HepG2 (cell line): ENCODE measurements at regions not wholly inside any gene's neighbourhood (a gene's known extent, or its start where the extent isn't known, plus 50 kb on each side); places are given as distances from the start of the nearest gene placed in this dataset.

Experiments
- ATAC-seq: fragments of 200-7000 bp; cut with Tn5 transposase; 3 replicates; pipeline ENCODE4 v1.9.1; 2020; ENCODE audit warnings: mild to moderate bottlenecking, moderate library complexity
- BruUV-seq: library from RNA; stranded (reverse); fragments of 400-500 nt; replicated peaks from 2 replicates; lab custom pipeline; 2021; lab: Mats Ljungman, UMichigan
- CTCF ChIA-PET: fragments of 300-600 bp; formaldehyde crosslinking; extraction: SDS; loops from one replicate; lab custom pipeline; 2021; ENCODE audit warnings: low total read pairs, inconsistent platforms, low intra/inter-chr PET ratio; lab: Yijun Ruan, JAX
- POLR2A ChIA-PET: fragments of 350-600 bp; sonication (Branson Sonifier 250); formaldehyde crosslinking; loops from one replicate; lab custom pipeline; 2020; ENCODE audit warnings: antibody characterized with exemption, inconsistent platforms; lab: Yijun Ruan, JAX
- DNase-seq: peaks from one replicate; pipeline ENCODE4 v3.0.0-alpha.2; 2015; ENCODE audit warnings: low spot score
- FAIRE-seq: peaks from 3 replicates; lab custom pipeline; 2011; peaks lifted over from hg19 to GRCh38; lab: Jason Lieb, UNC
- H2AFZ ChIP-seq: one replicate; pipeline ENCODE4 v1.6.1; 2011; ENCODE audit warnings: low read length, inconsistent platforms
- H3K27ac ChIP-seq: fragments of 300-600 bp; 3 replicates; pipeline ENCODE4 v1.8.0; 2011; ENCODE audit warnings: mixed run types, mild to moderate bottlenecking, mixed read lengths, low read length, inconsistent platforms; ENCODE audit not compliant: insufficient read depth; ENCODE audit errors: extremely low read length
- H3K27me3 ChIP-seq, 2 experiments: fragments of 200-600 bp in 1 of 2; 2 replicates in 1 of 2; 3 replicates in 1 of 2; pipeline versions ENCODE4 v1.6.0 to v1.8.0; 2011; ENCODE audit warnings: low read length in 2 of 2, mild to moderate bottlenecking in 2 of 2, moderate library complexity in 2 of 2, inconsistent platforms in 1 of 2; ENCODE audit not compliant: insufficient read depth in 2 of 2, control insufficient read depth in 1 of 2
- H3K36me3 ChIP-seq, 2 experiments: fragments of 200-600 bp in 1 of 2; replicated peaks in 1 of 2; 2 replicates in 1 of 2; 3 replicates in 1 of 2; pipeline versions ENCODE4 v1.5.1 to v1.8.0; 2011; ENCODE audit warnings: low read length in 2 of 2, inconsistent platforms in 1 of 2; ENCODE audit not compliant: insufficient read depth in 2 of 2, control insufficient read depth in 1 of 2
- H3K4me1 ChIP-seq: 2 replicates; pipeline ENCODE4 v1.5.1; 2012; ENCODE audit warnings: low read length, inconsistent platforms; ENCODE audit not compliant: insufficient read depth
- H3K4me2 ChIP-seq: 2 replicates; pipeline ENCODE4 v1.6.0; 2011; ENCODE audit warnings: low read depth, low read length, inconsistent platforms
- H3K4me3 ChIP-seq, 3 experiments: fragments of 200-600 bp in 1 of 3; sonication (generic), shearing (Covaris generic) in 1 of 3; replicated peaks in 1 of 3; 2 replicates each; pipeline ENCODE4 v1.5.1; 2011 to 2016; ENCODE audit warnings: low read length in 3 of 3, inconsistent platforms in 2 of 3, low read depth in 2 of 3, mild to moderate bottlenecking in 2 of 3, control low read depth in 1 of 3, mixed read lengths in 1 of 3; ENCODE audit not compliant: insufficient read depth in 1 of 3
- H3K79me2 ChIP-seq: one replicate; pipeline ENCODE4 v1.6.1; 2011; ENCODE audit warnings: low read length, inconsistent platforms; ENCODE audit not compliant: insufficient read depth
- H3K9ac ChIP-seq: 2 replicates; pipeline ENCODE4 v1.6.0; 2011; ENCODE audit warnings: mild to moderate bottlenecking, low read depth, low read length, inconsistent platforms; ENCODE audit not compliant: insufficient read depth
- H3K9me3 ChIP-seq: 2 replicates; pipeline ENCODE4 v1.5.1; 2012; ENCODE audit warnings: mild to moderate bottlenecking, low read length
- H4K20me1 ChIP-seq: 2 replicates; pipeline ENCODE4 v1.6.0; 2011; ENCODE audit warnings: inconsistent platforms, mild to moderate bottlenecking, low read length, moderate library complexity; ENCODE audit not compliant: insufficient read depth
- ETV5 ChIP-seq: IDR thresholded peaks from 2 replicates; pipeline ENCODE4 v1.6.1; 2018; ENCODE audit warnings: missing biosample characterization, missing genetic modification reagents, inconsistent platforms, borderline replicate concordance
- MAFG ChIP-seq: sonication (generic); formaldehyde crosslinking; IDR thresholded peaks from 2 replicates; pipeline ENCODE4 v1.5.1; 2020; ENCODE audit warnings: mild to moderate bottlenecking, missing genetic modification reagents
- MIER3 ChIP-seq: IDR thresholded peaks from 2 replicates; pipeline ENCODE4 v1.6.1; 2016; ENCODE audit warnings: missing compliant biosample characterization, borderline replicate concordance
- RNF2 ChIP-seq: fragments of 450-650 bp; conservative IDR thresholded peaks from 2 replicates; pipeline ENCODE4 v1.6.1; 2016; ENCODE audit warnings: low read depth
- SMAD3 ChIP-seq: sonication (generic); formaldehyde crosslinking; IDR thresholded peaks from 2 replicates; pipeline ENCODE4 v1.4.0; 2020; ENCODE audit warnings: missing genetic modification reagents
- SP5 ChIP-seq: IDR thresholded peaks from 2 replicates; pipeline ENCODE4 v1.6.1; 2016; ENCODE audit warnings: low read depth, borderline replicate concordance
- XBP1 ChIP-seq: sonication (generic); formaldehyde crosslinking; IDR thresholded peaks from 2 replicates; pipeline ENCODE4 v1.5.0; 2020; ENCODE audit warnings: missing genetic modification reagents
- ZFAT ChIP-seq: sonication (generic); formaldehyde crosslinking; conservative IDR thresholded peaks from 2 replicates; pipeline ENCODE4 v1.8.1; 2023; ENCODE audit warnings: missing genetic modification reagents, inconsistent platforms
- ZKSCAN8 ChIP-seq: IDR thresholded peaks from 2 replicates; pipeline ENCODE4 v1.6.1; 2016; ENCODE audit warnings: borderline replicate concordance, missing genetic modification reagents, missing compliant biosample characterization
- ZNF253 ChIP-seq: sonication (generic); formaldehyde crosslinking; IDR thresholded peaks from 2 replicates; pipeline ENCODE4 v1.8.0; 2022; ENCODE audit warnings: mild to moderate bottlenecking, missing genetic modification reagents, borderline replicate concordance
- WGBS: methylation state at CpG from one replicate; pipeline ENCODE4 v1.1.6; 2017; ENCODE audit warnings: low lambda C conversion rate; 5-methylcytosine and 5-hydroxymethylcytosine counted together
- in situ Hi-C: cut with HindIII; loops from 2 replicates; pipeline ENCODE4 v1.10.0; 2017; ENCODE audit warnings: low pct_unique_long_range_greater_than_20kb; ENCODE audit not compliant: extremely low pct_ligation_motif_present
- intact Hi-C: fragments of 100-400 bp; cut with micrococcal nuclease; formaldehyde crosslinking; loops from one replicate; pipeline ENCODE4 v1.10.0; 2022; ENCODE audit not compliant: unreplicated experiment
- TF ChIP-seq, protein P1 (sequence below): sonication (generic); formaldehyde crosslinking; IDR thresholded peaks from 2 replicates; pipeline ENCODE4 v1.9.0; 2021; ENCODE audit warnings: missing genetic modification reagents, borderline replicate concordance
- TF ChIP-seq, protein P2 (sequence below): sonication (generic); formaldehyde crosslinking; IDR thresholded peaks from 2 replicates; pipeline ENCODE4 v1.8.0; 2022; ENCODE audit warnings: mild to moderate bottlenecking, missing genetic modification reagents
- TF ChIP-seq, protein P3 (sequence below): sonication (generic); formaldehyde crosslinking; IDR thresholded peaks from 2 replicates; pipeline ENCODE4 v1.5.0; 2020; ENCODE audit warnings: mild to moderate bottlenecking, missing genetic modification reagents
- TF ChIP-seq, protein P4 (sequence below): sonication (generic); formaldehyde crosslinking; IDR thresholded peaks from 2 replicates; pipeline ENCODE4 v1.4.0; 2020; ENCODE audit warnings: missing genetic modification reagents

DNA sequence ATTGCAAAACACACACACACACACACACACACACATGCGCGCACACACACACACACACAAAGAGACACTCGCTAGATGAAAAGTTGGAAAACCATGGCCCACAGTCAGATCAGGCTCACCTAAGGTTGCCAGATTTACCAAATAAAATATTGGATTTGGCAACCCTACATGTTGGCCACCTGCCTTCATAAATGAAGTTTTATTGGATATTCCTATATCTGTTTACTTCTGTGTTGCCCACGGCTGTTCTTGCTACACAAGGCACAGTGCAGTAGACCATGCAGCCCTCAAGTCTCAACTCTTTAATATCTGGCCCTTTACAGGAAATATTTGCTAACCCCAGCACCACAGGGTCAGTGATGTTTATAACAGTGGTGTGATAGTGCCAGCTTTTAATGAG lies 445.0 kb upstream of the PROK2 start (continued):
- TF ChIP-seq, protein P1, sequence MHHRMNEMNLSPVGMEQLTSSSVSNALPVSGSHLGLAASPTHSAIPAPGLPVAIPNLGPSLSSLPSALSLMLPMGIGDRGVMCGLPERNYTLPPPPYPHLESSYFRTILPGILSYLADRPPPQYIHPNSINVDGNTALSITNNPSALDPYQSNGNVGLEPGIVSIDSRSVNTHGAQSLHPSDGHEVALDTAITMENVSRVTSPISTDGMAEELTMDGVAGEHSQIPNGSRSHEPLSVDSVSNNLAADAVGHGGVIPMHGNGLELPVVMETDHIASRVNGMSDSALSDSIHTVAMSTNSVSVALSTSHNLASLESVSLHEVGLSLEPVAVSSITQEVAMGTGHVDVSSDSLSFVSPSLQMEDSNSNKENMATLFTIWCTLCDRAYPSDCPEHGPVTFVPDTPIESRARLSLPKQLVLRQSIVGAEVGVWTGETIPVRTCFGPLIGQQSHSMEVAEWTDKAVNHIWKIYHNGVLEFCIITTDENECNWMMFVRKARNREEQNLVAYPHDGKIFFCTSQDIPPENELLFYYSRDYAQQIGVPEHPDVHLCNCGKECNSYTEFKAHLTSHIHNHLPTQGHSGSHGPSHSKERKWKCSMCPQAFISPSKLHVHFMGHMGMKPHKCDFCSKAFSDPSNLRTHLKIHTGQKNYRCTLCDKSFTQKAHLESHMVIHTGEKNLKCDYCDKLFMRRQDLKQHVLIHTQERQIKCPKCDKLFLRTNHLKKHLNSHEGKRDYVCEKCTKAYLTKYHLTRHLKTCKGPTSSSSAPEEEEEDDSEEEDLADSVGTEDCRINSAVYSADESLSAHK (CRISPR knock-in tag) = no peak
- TF ChIP-seq, protein P2, sequence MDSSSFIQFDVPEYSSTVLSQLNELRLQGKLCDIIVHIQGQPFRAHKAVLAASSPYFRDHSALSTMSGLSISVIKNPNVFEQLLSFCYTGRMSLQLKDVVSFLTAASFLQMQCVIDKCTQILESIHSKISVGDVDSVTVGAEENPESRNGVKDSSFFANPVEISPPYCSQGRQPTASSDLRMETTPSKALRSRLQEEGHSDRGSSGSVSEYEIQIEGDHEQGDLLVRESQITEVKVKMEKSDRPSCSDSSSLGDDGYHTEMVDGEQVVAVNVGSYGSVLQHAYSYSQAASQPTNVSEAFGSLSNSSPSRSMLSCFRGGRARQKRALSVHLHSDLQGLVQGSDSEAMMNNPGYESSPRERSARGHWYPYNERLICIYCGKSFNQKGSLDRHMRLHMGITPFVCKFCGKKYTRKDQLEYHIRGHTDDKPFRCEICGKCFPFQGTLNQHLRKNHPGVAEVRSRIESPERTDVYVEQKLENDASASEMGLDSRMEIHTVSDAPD = no peak
- TF ChIP-seq RNF2 = no peak
- TF ChIP-seq SP5 (CRISPR knock-in tag) = no peak

DNA sequence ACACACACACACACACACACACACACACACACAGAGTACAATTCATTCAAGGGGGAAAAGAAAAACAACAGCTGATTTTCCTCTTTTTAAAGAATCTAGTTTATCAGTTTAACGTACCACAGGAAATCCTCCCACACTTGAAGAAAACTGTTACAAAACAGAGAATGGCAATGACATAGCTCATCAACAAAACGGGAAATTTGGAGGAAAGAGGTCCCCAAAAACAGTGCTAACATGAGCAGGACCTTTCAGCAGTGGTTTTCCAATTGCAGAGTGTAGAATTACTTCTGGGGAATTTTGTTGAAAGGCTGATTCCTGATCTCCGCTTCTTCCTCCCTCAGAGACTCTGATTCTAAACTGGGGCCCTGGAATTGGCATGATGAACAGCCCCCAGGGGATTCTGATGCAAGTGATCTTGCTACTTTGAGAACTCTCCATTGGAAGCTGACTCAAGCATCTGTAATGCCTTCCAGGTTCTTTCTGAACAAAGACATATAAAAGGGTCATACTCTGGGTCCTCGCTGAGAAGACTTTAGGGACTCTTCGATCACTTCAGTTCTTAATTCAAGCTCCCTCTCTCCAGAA lies 442.6 kb upstream of the PROK2 start:
- no peaks in the 10 kb centered on the region for H3K27me3 ChIP-seq
- FAIRE-seq = no peak
- intact Hi-C loops = no loop called here
- no peak overlapping the region for H3K27ac ChIP-seq
- H3K4me1 ChIP-seq = no peaks in the 10 kb centered on the region
- no peak for ATAC-seq
- in situ Hi-C loops = no loop called here
- no peaks in the 10 kb centered on the region for H4K20me1 ChIP-seq
- ChIA-PET CTCF (no interaction called here), POLR2A (no interaction called here)
- no peak overlapping the region for H3K9ac ChIP-seq
- no peak overlapping the region for H2AFZ ChIP-seq
- H3K4me2 ChIP-seq = no peak overlapping the region
- 28% methylated on average over 5 of the region's 5 CpGs for WGBS
- H3K79me2 ChIP-seq = no peaks in the 10 kb centered on the region
- no peak overlapping the region for H3K4me3 ChIP-seq
- BruUV-seq = no TSS peak
- no peak for DNase-seq
- H3K9me3 ChIP-seq = peaks cover 20% of the 10 kb centered on the region
- H3K36me3 ChIP-seq = no peaks in the 10 kb centered on the region
- TF ChIP-seq, protein P3, sequence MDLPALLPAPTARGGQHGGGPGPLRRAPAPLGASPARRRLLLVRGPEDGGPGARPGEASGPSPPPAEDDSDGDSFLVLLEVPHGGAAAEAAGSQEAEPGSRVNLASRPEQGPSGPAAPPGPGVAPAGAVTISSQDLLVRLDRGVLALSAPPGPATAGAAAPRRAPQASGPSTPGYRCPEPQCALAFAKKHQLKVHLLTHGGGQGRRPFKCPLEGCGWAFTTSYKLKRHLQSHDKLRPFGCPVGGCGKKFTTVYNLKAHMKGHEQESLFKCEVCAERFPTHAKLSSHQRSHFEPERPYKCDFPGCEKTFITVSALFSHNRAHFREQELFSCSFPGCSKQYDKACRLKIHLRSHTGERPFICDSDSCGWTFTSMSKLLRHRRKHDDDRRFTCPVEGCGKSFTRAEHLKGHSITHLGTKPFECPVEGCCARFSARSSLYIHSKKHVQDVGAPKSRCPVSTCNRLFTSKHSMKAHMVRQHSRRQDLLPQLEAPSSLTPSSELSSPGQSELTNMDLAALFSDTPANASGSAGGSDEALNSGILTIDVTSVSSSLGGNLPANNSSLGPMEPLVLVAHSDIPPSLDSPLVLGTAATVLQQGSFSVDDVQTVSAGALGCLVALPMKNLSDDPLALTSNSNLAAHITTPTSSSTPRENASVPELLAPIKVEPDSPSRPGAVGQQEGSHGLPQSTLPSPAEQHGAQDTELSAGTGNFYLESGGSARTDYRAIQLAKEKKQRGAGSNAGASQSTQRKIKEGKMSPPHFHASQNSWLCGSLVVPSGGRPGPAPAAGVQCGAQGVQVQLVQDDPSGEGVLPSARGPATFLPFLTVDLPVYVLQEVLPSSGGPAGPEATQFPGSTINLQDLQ (CRISPR knock-in tag) = no peak
- TF ChIP-seq ZNF253 (CRISPR knock-in tag) (no peak), ZFAT (CRISPR knock-in tag) (no peak), SMAD3 (CRISPR knock-in tag) (no peak), MIER3 (no peak), MAFG (CRISPR knock-in tag) (no peak), XBP1 (CRISPR knock-in tag) (no peak), ZKSCAN8 (CRISPR knock-in tag) (no peak), ETV5 (CRISPR knock-in tag) (no peak)
- TF ChIP-seq, protein P4, sequence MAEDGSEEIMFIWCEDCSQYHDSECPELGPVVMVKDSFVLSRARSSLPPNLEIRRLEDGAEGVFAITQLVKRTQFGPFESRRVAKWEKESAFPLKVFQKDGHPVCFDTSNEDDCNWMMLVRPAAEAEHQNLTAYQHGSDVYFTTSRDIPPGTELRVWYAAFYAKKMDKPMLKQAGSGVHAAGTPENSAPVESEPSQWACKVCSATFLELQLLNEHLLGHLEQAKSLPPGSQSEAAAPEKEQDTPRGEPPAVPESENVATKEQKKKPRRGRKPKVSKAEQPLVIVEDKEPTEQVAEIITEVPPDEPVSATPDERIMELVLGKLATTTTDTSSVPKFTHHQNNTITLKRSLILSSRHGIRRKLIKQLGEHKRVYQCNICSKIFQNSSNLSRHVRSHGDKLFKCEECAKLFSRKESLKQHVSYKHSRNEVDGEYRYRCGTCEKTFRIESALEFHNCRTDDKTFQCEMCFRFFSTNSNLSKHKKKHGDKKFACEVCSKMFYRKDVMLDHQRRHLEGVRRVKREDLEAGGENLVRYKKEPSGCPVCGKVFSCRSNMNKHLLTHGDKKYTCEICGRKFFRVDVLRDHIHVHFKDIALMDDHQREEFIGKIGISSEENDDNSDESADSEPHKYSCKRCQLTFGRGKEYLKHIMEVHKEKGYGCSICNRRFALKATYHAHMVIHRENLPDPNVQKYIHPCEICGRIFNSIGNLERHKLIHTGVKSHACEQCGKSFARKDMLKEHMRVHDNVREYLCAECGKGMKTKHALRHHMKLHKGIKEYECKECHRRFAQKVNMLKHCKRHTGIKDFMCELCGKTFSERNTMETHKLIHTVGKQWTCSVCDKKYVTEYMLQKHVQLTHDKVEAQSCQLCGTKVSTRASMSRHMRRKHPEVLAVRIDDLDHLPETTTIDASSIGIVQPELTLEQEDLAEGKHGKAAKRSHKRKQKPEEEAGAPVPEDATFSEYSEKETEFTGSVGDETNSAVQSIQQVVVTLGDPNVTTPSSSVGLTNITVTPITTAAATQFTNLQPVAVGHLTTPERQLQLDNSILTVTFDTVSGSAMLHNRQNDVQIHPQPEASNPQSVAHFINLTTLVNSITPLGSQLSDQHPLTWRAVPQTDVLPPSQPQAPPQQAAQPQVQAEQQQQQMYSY (CRISPR knock-in tag) = no peak
